ENCODE measurements at regions not wholly inside any gene's neighbourhood (a gene's known extent, or its start where the extent isn't known, plus 50 kb on each side); places are given as distances from the start of the nearest gene placed in this dataset.

DNA sequence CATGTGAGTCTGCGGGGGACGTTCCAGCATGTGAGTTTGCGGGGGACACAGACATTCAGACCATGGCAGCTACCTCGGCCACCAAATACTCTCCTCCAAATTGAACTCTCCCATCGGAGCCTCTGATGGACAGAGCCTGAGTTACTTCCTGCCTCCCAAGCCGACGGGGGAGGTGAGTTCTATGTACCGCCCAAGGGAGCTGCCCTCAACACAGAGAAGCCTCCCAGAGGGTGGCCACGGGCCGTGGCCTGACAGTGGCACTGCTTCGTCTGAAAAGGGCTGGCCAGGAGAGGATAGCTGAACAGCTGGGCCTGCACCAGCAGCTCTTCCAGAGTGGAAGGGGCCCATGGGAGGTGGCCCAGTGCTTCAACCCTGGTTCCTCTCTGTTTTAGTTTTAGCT, 274.5 kb upstream of the PPP2R2D start:
- no peaks in the 10 kb centered on the region for H3K9me3 ChIP-seq
- FAIRE-seq (no peak), ATAC-seq (no peak), DNase-seq (ENCODE audit: low read depth in 1 of 2, low spot score in 1 of 2) (no peak)
- ChIA-PET POLR2A (no interaction called here), CTCF (interaction anchor here (0.6 kb wide), 1 partner anchor 1231 kb away, joined by 3 read pairs; no protein-coding TSS in a partner anchor)
- H3K4me2 ChIP-seq, result no peak overlapping the region
- TF ChIP-seq, protein P1, sequence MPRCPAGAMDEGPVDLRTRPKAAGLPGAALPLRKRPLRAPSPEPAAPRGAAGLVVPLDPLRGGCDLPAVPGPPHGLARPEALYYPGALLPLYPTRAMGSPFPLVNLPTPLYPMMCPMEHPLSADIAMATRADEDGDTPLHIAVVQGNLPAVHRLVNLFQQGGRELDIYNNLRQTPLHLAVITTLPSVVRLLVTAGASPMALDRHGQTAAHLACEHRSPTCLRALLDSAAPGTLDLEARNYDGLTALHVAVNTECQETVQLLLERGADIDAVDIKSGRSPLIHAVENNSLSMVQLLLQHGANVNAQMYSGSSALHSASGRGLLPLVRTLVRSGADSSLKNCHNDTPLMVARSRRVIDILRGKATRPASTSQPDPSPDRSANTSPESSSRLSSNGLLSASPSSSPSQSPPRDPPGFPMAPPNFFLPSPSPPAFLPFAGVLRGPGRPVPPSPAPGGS (IDR thresholded peaks at IDR 0.05), result no peak
- TF ChIP-seq SMC3 (IDR thresholded peaks at IDR 0.05), result no peak
- TF ChIP-seq, protein P2, sequence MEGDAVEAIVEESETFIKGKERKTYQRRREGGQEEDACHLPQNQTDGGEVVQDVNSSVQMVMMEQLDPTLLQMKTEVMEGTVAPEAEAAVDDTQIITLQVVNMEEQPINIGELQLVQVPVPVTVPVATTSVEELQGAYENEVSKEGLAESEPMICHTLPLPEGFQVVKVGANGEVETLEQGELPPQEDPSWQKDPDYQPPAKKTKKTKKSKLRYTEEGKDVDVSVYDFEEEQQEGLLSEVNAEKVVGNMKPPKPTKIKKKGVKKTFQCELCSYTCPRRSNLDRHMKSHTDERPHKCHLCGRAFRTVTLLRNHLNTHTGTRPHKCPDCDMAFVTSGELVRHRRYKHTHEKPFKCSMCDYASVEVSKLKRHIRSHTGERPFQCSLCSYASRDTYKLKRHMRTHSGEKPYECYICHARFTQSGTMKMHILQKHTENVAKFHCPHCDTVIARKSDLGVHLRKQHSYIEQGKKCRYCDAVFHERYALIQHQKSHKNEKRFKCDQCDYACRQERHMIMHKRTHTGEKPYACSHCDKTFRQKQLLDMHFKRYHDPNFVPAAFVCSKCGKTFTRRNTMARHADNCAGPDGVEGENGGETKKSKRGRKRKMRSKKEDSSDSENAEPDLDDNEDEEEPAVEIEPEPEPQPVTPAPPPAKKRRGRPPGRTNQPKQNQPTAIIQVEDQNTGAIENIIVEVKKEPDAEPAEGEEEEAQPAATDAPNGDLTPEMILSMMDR (IDR thresholded peaks at IDR 0.05), result no peak
- no peak for TF ChIP-seq EHF (CRISPR knock-in tag; IDR thresholded peaks at IDR 0.05)
- TF ChIP-seq, protein P3, sequence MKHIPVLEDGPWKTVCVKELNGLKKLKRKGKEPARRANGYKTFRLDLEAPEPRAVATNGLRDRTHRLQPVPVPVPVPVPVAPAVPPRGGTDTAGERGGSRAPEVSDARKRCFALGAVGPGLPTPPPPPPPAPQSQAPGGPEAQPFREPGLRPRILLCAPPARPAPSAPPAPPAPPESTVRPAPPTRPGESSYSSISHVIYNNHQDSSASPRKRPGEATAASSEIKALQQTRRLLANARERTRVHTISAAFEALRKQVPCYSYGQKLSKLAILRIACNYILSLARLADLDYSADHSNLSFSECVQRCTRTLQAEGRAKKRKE (CRISPR knock-in tag; IDR thresholded peaks at IDR 0.05; ENCODE audit: low read depth), result no peak
- 56% methylated on average over 8 of the region's 11 CpGs for WGBS (ENCODE audit: missing lambda C conversion rate)
- H3K4me1 ChIP-seq, result peaks cover 14% of the 10 kb centered on the region
- no peak overlapping the region for H3K4me3 ChIP-seq
- H3K27ac ChIP-seq, result no peak overlapping the region

DNA sequence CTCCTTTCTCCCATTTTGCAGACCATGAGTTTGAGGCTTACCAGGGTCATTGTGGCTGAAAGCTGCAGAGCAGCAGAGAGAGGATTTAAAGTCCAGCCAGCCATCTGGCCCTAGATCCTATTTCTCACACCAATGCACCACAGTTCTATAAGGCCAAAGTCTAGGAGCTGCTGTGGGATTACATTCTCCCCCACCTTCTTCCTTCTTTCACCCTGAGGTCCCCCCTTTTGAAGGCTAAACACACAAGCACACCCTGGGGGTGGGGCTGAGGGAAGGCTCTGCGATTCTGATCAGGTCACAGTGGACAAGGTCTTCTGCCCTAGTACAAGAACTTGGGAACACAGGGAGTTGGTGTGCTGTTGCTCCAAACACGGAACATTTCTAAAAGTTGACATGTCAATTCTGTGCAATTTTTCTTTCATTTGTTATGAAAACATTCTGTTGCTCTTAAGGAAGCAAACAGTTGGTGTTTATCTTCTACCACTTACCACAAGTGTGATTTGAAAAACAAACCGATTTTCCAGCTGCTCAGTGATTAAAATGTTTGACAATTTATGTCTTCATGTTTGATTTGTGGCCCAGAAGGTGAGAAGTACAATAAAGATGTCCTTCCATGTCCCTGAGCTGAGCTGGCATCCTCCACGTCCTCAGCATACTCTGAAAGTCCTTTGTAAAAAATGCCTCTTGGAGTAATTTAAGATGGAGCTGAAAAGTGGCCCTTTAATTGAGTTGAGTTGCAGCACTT, 271.6 kb upstream of the PPP2R2D start:
- Histone ChIP-seq H3K4me1 (no peaks in the 10 kb centered on the region), H3K27ac (no peak overlapping the region), H3K4me3 (no peak overlapping the region), H3K4me2 (no peak overlapping the region), H3K9me3 (no peaks in the 10 kb centered on the region)
- DNase-seq (ENCODE audit: low read depth in 1 of 2, low spot score in 1 of 2) (no peak), FAIRE-seq (no peak), ATAC-seq (no peak)
- CTCF ChIA-PET, result no interaction called here
- WGBS (ENCODE audit: missing lambda C conversion rate), result 5% methylated on average over 4 of the region's 4 CpGs
- POLR2A ChIA-PET, result no interaction called here
- no peak for TF ChIP-seq GATA3 (IDR thresholded peaks at IDR 0.05; ENCODE audit: borderline replicate concordance)
- no peak for TF ChIP-seq NPAS2 (CRISPR knock-in tag; IDR thresholded peaks at IDR 0.05; ENCODE audit: borderline replicate concordance)
- no peak for TF ChIP-seq EHF (CRISPR knock-in tag; IDR thresholded peaks at IDR 0.05)
- no peak for TF ChIP-seq CHD4 (IDR thresholded peaks at IDR 0.05; ENCODE audit: borderline replicate concordance)
- TF ChIP-seq, protein P3 (CRISPR knock-in tag; IDR thresholded peaks at IDR 0.05; ENCODE audit: low read depth), result no peak
- no peak for TF ChIP-seq FOSB (CRISPR knock-in tag; IDR thresholded peaks at IDR 0.05)
- TF ChIP-seq, protein P2 (IDR thresholded peaks at IDR 0.05), result no peak
- no peak for TF ChIP-seq KDM5A (IDR thresholded peaks at IDR 0.05)

DNA sequence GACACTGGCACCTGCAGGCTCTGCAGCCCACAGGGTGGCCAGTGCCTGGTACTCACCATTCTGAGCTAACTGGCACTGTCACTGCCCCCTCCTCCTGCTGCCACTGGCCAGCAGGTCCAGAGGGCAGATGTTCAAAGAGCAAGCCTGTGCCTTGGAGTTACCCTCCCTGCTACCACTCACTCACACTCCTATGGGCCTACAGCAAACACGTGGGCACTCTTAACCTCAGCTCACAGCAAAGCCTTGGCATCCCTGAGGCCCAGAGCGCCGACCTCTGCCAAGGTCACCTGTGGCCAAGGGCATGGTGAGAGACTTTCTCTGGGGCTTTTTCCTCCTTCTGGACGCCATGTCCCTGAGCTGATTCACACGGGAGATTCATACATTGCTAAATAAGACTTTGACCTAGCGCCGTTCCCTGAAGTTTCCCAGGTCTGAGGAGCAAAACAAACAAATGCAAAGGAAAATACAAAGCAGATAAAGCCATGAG, 270.0 kb upstream of the PPP2R2D start:
- Histone ChIP-seq H3K4me1 (no peaks in the 10 kb centered on the region), H3K9me3 (0 out of 3 replicates have a peak, but pooled peaks cover 5% of the 10 kb centered on the region), H3K4me2 (no peak overlapping the region), H3K4me3 (no peak overlapping the region), H3K27ac (no peak overlapping the region)
- ChIA-PET CTCF (no interaction called here), POLR2A (no interaction called here)
- 7% methylated on average over 7 of the region's 7 CpGs for WGBS (ENCODE audit: missing lambda C conversion rate)
- TF ChIP-seq JUNB (IDR thresholded peaks at IDR 0.05) (no peak), CBX2 (IDR thresholded peaks at IDR 0.05; ENCODE audit: borderline replicate concordance, low read depth) (no peak), NR3C1 (IDR thresholded peaks at IDR 0.05) (no peak), CBX8 (IDR thresholded peaks at IDR 0.05) (no peak)
- TF ChIP-seq, protein P3 (CRISPR knock-in tag; IDR thresholded peaks at IDR 0.05; ENCODE audit: low read depth), result no peak
- ATAC-seq (no peak), FAIRE-seq (no peak), DNase-seq (ENCODE audit: low read depth in 1 of 2, low spot score in 1 of 2) (peak in 1 of 2 experiments; percentile 7)
